Stimulated activated CD4-positive, alpha-beta T cell treated with anti-CD3 and anti-CD28 coated beads, Interleukin-2, amount 100 ng/mL, for 48 hours (primary cell): ENCODE measurements at regions not wholly inside any gene's neighbourhood (a gene's known extent, or its start where the extent isn't known, plus 50 kb on each side); places are given as distances from the start of the nearest gene placed in this dataset.
"Not testable (repeated sequence)": the region's sequence is repeated elsewhere in the genome, so short reads cannot be mapped to it uniquely, and the experiment has no call there.

Experiments used
- DNase-seq, 2 donors: peaks; one replicate each; pipeline ENCODE4 v3.0.0-alpha.2; 2020

DNA sequence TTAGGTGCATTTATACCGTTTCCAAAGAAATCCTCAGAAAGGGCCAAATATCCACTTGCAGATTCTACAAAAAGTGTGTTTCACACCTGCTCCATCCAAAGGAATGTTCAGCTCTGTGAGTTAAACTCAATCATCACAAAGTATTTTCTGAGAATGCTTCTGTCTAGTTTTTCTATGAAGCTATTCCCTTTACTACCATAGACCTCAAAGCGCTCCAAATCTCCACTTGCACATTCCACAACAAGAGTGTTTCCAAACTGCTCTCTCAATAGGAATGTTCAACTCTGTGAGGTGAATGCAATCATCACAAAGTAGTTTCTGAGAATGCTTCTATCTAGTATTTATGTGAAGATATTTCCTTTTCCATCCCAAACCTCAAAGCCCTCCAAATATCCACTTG lies 412.7 kb upstream of the WSB1 start:
- DNase-seq, result not testable (repeated sequence)

DNA sequence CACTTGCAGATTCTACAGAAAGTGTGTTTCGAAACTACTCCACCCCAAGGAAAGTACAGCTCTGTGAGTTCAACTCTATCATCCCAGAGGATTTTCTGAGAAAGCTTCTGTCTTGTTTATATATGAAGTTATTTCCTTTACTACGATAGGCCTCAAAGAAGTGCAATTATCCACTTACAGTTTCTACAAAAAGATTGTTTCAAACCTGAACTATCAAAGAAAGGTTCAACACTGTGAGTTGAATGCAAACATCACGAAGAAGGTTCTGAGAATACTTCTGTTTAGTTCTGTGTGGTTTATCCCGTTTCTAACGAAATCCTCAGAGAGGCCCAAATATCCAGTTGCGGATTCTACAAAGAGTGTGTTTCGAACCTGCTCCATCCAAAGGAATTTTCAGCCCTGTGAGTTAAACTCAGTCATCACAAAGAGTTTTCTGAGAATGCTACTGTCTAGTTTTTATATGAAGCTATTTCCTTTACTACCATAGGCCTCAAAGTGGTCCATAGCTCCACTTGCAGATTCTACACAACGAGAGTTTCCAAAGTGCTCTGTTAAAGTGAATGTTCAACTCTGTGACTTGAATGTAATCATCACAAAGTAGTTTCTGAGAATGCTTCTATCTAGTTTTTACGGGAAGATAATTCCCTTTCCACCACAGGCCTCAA lies 411.7 kb upstream of the WSB1 start:
- DNase-seq, result not testable (repeated sequence)

DNA sequence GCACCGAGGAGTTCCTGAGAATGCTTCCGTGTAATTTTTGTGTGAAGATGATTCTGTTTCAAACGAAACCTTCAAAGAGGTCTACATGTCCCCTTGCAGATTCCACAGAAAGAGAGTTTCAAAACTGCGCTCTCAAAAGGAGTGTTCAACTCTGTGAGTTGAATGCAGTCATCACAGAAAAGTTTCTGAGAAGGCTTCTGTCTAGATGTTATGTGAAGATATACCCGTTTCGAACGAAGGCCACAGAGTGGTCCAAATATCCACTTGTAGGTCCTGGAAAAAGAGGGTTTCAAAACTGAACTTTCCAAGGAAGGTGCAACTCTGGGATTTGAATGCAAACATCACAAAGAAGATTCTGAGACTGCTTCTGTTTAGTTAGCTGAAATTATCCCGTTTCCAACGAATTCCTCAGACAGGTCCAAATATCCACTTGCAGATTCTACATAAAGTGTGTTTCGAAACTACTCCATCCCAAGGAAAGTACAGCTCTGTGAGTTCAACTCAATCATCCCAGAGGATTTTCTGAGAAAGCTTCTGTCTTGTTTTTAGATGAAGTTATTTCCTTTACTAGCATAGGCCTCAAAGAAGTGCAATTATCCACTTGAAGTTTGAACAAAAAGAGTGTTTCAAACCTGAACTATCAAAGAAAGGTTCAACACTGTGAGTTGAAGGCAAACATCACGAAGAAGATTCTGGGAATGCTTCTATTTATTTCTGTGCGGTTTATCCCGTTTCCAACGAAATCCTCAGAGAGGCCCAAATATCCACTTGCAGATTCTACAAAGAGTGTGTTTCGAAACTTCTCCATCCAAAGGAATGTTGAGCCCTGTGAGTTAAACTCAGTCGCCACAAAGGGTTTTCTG lies 409.8 kb upstream of the WSB1 start:
- not testable (repeated sequence) for DNase-seq

GRCh38 chr17:26884741-26885059 lies 409.2 kb upstream of the WSB1 start:
- DNase-seq, result not testable (repeated sequence)

- peak; percentile 11 to 28 for DNase-seq
These were observed 408.5 kb upstream of the WSB1 start for GRCh38 chr17:26885244-26885970.
